ENCODE measurements at regions not wholly inside any gene's neighbourhood (a gene's known extent, or its start where the extent isn't known, plus 50 kb on each side); places are given as distances from the start of the nearest gene placed in this dataset.

GRCh38 chr4:62226082-62226481, 1026.0 kb downstream of the ADGRL3 start:
- DNase-seq (ENCODE audit: low read depth): no peak
- H3K4me3 ChIP-seq (ENCODE audit: low read depth, low read length): no peak overlapping the region
- no peak for TF ChIP-seq CTCF (IDR thresholded peaks at IDR 0.05; ENCODE audit: low read depth, low read length, missing control alignments)

- no peak overlapping the region for H3K4me3 ChIP-seq (ENCODE audit: low read depth, low read length)
- no peak for DNase-seq (ENCODE audit: low read depth)
- TF ChIP-seq CTCF (IDR thresholded peaks at IDR 0.05; ENCODE audit: low read depth, low read length, missing control alignments): no peak
Observed at GRCh38 chr4:62222121-62222520, 1022.0 kb downstream of the ADGRL3 start.

GRCh38 chr4:62210486-62210885, 1010.4 kb downstream of the ADGRL3 start:
- H3K4me3 ChIP-seq (ENCODE audit: low read depth, low read length): no peak overlapping the region
- DNase-seq (ENCODE audit: low read depth): no peak

GRCh38 chr4:62209757-62210485, 1009.8 kb downstream of the ADGRL3 start:
- DNase-seq (ENCODE audit: low read depth): no peak
- TF ChIP-seq CTCF (IDR thresholded peaks at IDR 0.05; ENCODE audit: low read depth, low read length, missing control alignments): no peak
- no peak overlapping the region for H3K4me3 ChIP-seq (ENCODE audit: low read depth, low read length)

More at GRCh38 chr4:62210486-62210885, 1010.4 kb downstream of the ADGRL3 start:
- TF ChIP-seq CTCF (IDR thresholded peaks at IDR 0.05; ENCODE audit: low read depth, low read length, missing control alignments): no peak

GRCh38 chr4:62208921-62209320, 1008.8 kb downstream of the ADGRL3 start:
- DNase-seq (ENCODE audit: low read depth): no peak
- TF ChIP-seq CTCF (IDR thresholded peaks at IDR 0.05; ENCODE audit: low read depth, low read length, missing control alignments): no peak
- H3K4me3 ChIP-seq (ENCODE audit: low read depth, low read length): no peak overlapping the region

- no peak overlapping the region for H3K4me3 ChIP-seq (ENCODE audit: low read depth, low read length)
- DNase-seq (ENCODE audit: low read depth): no peak
- no peak for TF ChIP-seq CTCF (IDR thresholded peaks at IDR 0.05; ENCODE audit: low read depth, low read length, missing control alignments)
Observed at GRCh38 chr4:62204136-62204535, 1004.0 kb downstream of the ADGRL3 start.

- H3K4me3 ChIP-seq (ENCODE audit: low read depth, low read length): no peak overlapping the region
- no peak for TF ChIP-seq CTCF (IDR thresholded peaks at IDR 0.05; ENCODE audit: low read depth, low read length, missing control alignments)
- DNase-seq (ENCODE audit: low read depth): no peak
Observed at GRCh38 chr4:62199291-62199810, 999.2 kb downstream of the ADGRL3 start.

Data from GM12864 (cell line).